ENCODE measurements at regions not wholly inside any gene's neighbourhood (a gene's known extent, or its start where the extent isn't known, plus 50 kb on each side); places are given as distances from the start of the nearest gene placed in this dataset.

GRCh38 chr10:83835945-83836745 is 303.2 kb upstream of the GHITM start:
- H3K27me3 Mint-ChIP-seq: no peaks in the 10 kb centered on the region
- no peak overlapping the region for H3K27ac Mint-ChIP-seq
- no peaks in the 10 kb centered on the region for H3K9me3 Mint-ChIP-seq
- H3K4me1 Mint-ChIP-seq (ENCODE audit: low read depth): no peaks in the 10 kb centered on the region
- no peaks in the 10 kb centered on the region for H3K36me3 Mint-ChIP-seq (ENCODE audit: low read depth)
- intact Hi-C loops (cut with micrococcal nuclease): no loop called here
- no peak overlapping the region for H3K4me3 Mint-ChIP-seq

GRCh38 chr10:83848677-83849076 is 290.6 kb upstream of the GHITM start:
- H3K4me1 Mint-ChIP-seq (ENCODE audit: low read depth): no peaks in the 10 kb centered on the region
- intact Hi-C loops (cut with micrococcal nuclease): no loop called here
- no peak overlapping the region for H3K4me3 Mint-ChIP-seq
- H3K27ac Mint-ChIP-seq: no peak overlapping the region
- H3K36me3 Mint-ChIP-seq (ENCODE audit: low read depth): no peaks in the 10 kb centered on the region
- no peaks in the 10 kb centered on the region for H3K27me3 Mint-ChIP-seq
- peaks cover 8% of the 10 kb centered on the region for H3K9me3 Mint-ChIP-seq

GRCh38 chr10:83849150-83849549 is 290.2 kb upstream of the GHITM start:
- H3K27ac Mint-ChIP-seq: no peak overlapping the region
- peaks cover 8% of the 10 kb centered on the region for H3K9me3 Mint-ChIP-seq
- intact Hi-C loops (cut with micrococcal nuclease): no loop called here
- H3K36me3 Mint-ChIP-seq (ENCODE audit: low read depth): no peaks in the 10 kb centered on the region
- H3K27me3 Mint-ChIP-seq: no peaks in the 10 kb centered on the region
- no peaks in the 10 kb centered on the region for H3K4me1 Mint-ChIP-seq (ENCODE audit: low read depth)
- H3K4me3 Mint-ChIP-seq: no peak overlapping the region

GRCh38 chr10:83852146-83852545 is 287.2 kb upstream of the GHITM start:
- H3K27ac Mint-ChIP-seq: no peak overlapping the region
- H3K27me3 Mint-ChIP-seq: no peaks in the 10 kb centered on the region
- H3K36me3 Mint-ChIP-seq (ENCODE audit: low read depth): no peaks in the 10 kb centered on the region
- H3K4me3 Mint-ChIP-seq: no peak overlapping the region
- peaks cover 8% of the 10 kb centered on the region for H3K9me3 Mint-ChIP-seq
- H3K4me1 Mint-ChIP-seq (ENCODE audit: low read depth): no peaks in the 10 kb centered on the region
- intact Hi-C loops (cut with micrococcal nuclease): no loop called here

GRCh38 chr10:83862723-83863122 is 276.6 kb upstream of the GHITM start:
- intact Hi-C loops (cut with micrococcal nuclease): no loop called here
- Mint-ChIP-seq H3K36me3 (ENCODE audit: low read depth) (no peaks in the 10 kb centered on the region), H3K4me1 (ENCODE audit: low read depth) (no peaks in the 10 kb centered on the region), H3K9me3 (no peaks in the 10 kb centered on the region), H3K27ac (no peak overlapping the region), H3K27me3 (no peaks in the 10 kb centered on the region), H3K4me3 (no peak overlapping the region)

- no peaks in the 10 kb centered on the region for H3K27me3 Mint-ChIP-seq
- no peaks in the 10 kb centered on the region for H3K9me3 Mint-ChIP-seq
- no peak overlapping the region for H3K4me3 Mint-ChIP-seq
- intact Hi-C loops (cut with micrococcal nuclease): no loop called here
- H3K27ac Mint-ChIP-seq: no peak overlapping the region
- no peaks in the 10 kb centered on the region for H3K4me1 Mint-ChIP-seq (ENCODE audit: low read depth)
- no peaks in the 10 kb centered on the region for H3K36me3 Mint-ChIP-seq (ENCODE audit: low read depth)
These were observed 275.9 kb upstream of the GHITM start for GRCh38 chr10:83863283-83863966.

- Mint-ChIP-seq H3K4me3 (no peak overlapping the region), H3K27ac (no peak overlapping the region), H3K27me3 (no peaks in the 10 kb centered on the region), H3K36me3 (ENCODE audit: low read depth) (no peaks in the 10 kb centered on the region), H3K9me3 (no peaks in the 10 kb centered on the region), H3K4me1 (ENCODE audit: low read depth) (no peaks in the 10 kb centered on the region)
- intact Hi-C loops (cut with micrococcal nuclease): no loop called here
These were observed 269.4 kb upstream of the GHITM start for GRCh38 chr10:83869898-83870297.

- H3K36me3 Mint-ChIP-seq (ENCODE audit: low read depth): no peaks in the 10 kb centered on the region
- no peak overlapping the region for H3K4me3 Mint-ChIP-seq
- no peaks in the 10 kb centered on the region for H3K4me1 Mint-ChIP-seq (ENCODE audit: low read depth)
- no peaks in the 10 kb centered on the region for H3K27me3 Mint-ChIP-seq
- intact Hi-C loops (cut with micrococcal nuclease): no loop called here
- no peaks in the 10 kb centered on the region for H3K9me3 Mint-ChIP-seq
- no peak overlapping the region for H3K27ac Mint-ChIP-seq
These were observed 267.9 kb upstream of the GHITM start for GRCh38 chr10:83871187-83872081.

GRCh38 chr10:83880252-83880791 is 259.0 kb upstream of the GHITM start:
- H3K36me3 Mint-ChIP-seq (ENCODE audit: low read depth): no peaks in the 10 kb centered on the region
- H3K27me3 Mint-ChIP-seq: peaks cover 1% of the 10 kb centered on the region
- H3K9me3 Mint-ChIP-seq: no peaks in the 10 kb centered on the region
- H3K27ac Mint-ChIP-seq: no peak overlapping the region
- intact Hi-C loops (cut with micrococcal nuclease): no loop called here
- no peaks in the 10 kb centered on the region for H3K4me1 Mint-ChIP-seq (ENCODE audit: low read depth)
- no peak overlapping the region for H3K4me3 Mint-ChIP-seq

- Mint-ChIP-seq H3K9me3 (no peaks in the 10 kb centered on the region), H3K4me3 (no peak overlapping the region), H3K27ac (no peak overlapping the region), H3K36me3 (ENCODE audit: low read depth) (no peaks in the 10 kb centered on the region), H3K4me1 (ENCODE audit: low read depth) (no peaks in the 10 kb centered on the region), H3K27me3 (peaks cover 1% of the 10 kb centered on the region)
- intact Hi-C loops (cut with micrococcal nuclease): no loop called here
These were observed 257.6 kb upstream of the GHITM start for GRCh38 chr10:83881661-83882060.

GRCh38 chr10:83886871-83887270 is 252.4 kb upstream of the GHITM start:
- Mint-ChIP-seq H3K9me3 (no peaks in the 10 kb centered on the region), H3K27me3 (peaks cover 3% of the 10 kb centered on the region), H3K27ac (no peak overlapping the region), H3K36me3 (ENCODE audit: low read depth) (no peaks in the 10 kb centered on the region), H3K4me3 (no peak overlapping the region), H3K4me1 (ENCODE audit: low read depth) (no peaks in the 10 kb centered on the region)
- intact Hi-C loops (cut with micrococcal nuclease): no loop called here

GRCh38 chr10:83892737-83893136 is 246.6 kb upstream of the GHITM start:
- H3K27me3 Mint-ChIP-seq: peaks cover 1% of the 10 kb centered on the region

GRCh38 chr10:83896219-83896618 is 243.1 kb upstream of the GHITM start:
- Mint-ChIP-seq H3K9me3 (peaks cover 10% of the 10 kb centered on the region), H3K4me3 (no peak overlapping the region), H3K4me1 (ENCODE audit: low read depth) (no peaks in the 10 kb centered on the region), H3K36me3 (ENCODE audit: low read depth) (no peaks in the 10 kb centered on the region), H3K27ac (no peak overlapping the region), H3K27me3 (no peaks in the 10 kb centered on the region)
- intact Hi-C loops (cut with micrococcal nuclease): no loop called here

More at GRCh38 chr10:83892737-83893136, 246.6 kb upstream of the GHITM start:
- Mint-ChIP-seq H3K4me1 (ENCODE audit: low read depth) (no peaks in the 10 kb centered on the region), H3K27ac (no peak overlapping the region), H3K9me3 (no peaks in the 10 kb centered on the region), H3K36me3 (ENCODE audit: low read depth) (no peaks in the 10 kb centered on the region), H3K4me3 (no peak overlapping the region)
- intact Hi-C loops (cut with micrococcal nuclease): no loop called here

- Mint-ChIP-seq H3K27me3 (no peaks in the 10 kb centered on the region), H3K36me3 (ENCODE audit: low read depth) (no peaks in the 10 kb centered on the region)
These were observed 241.7 kb upstream of the GHITM start for GRCh38 chr10:83897626-83898025.

More at GRCh38 chr10:83897626-83898025, 241.7 kb upstream of the GHITM start:
- Mint-ChIP-seq H3K27ac (no peak overlapping the region), H3K9me3 (peaks cover 10% of the 10 kb centered on the region), H3K4me3 (no peak overlapping the region), H3K4me1 (ENCODE audit: low read depth) (no peaks in the 10 kb centered on the region)
- intact Hi-C loops (cut with micrococcal nuclease): no loop called here
